Erythroblast (primary cell): ENCODE measurements at regions not wholly inside any gene's neighbourhood (a gene's known extent, or its start where the extent isn't known, plus 50 kb on each side); places are given as distances from the start of the nearest gene placed in this dataset.

ENCODE experiments used
- GATA1 ChIP-seq: IDR thresholded peaks from 2 replicates; pipeline ENCODE4 v1.6.1; 2011; ENCODE audit warnings: low read depth, mild to moderate bottlenecking, control low read depth, low read length, moderate library complexity
- POLR2A ChIP-seq: IDR thresholded peaks from 2 replicates; pipeline ENCODE4 v1.6.1; 2011; ENCODE audit warnings: mild to moderate bottlenecking, low read length

DNA sequence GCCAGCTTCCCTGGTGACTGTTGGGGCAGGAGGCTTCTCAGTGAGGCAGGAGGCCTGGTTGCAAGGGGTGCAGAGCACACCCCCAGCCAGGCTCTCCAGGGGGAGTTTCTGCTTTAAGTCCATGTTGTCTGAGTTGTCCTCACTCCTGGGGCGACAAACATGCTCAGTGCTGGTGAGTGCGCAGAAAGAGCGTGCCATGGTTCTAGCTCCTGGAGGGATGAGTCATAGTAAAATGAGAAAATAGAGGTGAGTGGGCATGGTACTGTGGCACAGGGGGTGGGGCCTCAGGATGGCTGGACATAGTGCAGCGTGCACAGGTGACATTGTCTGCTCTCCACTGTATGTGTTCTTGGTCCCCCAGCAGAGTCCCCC, 457.2 kb upstream of the HS6ST1 start:
- TF ChIP-seq POLR2A (no peak), GATA1 (no peak)
